ENCODE measurements at regions not wholly inside any gene's neighbourhood (a gene's known extent, or its start where the extent isn't known, plus 50 kb on each side); places are given as distances from the start of the nearest gene placed in this dataset.

DNA sequence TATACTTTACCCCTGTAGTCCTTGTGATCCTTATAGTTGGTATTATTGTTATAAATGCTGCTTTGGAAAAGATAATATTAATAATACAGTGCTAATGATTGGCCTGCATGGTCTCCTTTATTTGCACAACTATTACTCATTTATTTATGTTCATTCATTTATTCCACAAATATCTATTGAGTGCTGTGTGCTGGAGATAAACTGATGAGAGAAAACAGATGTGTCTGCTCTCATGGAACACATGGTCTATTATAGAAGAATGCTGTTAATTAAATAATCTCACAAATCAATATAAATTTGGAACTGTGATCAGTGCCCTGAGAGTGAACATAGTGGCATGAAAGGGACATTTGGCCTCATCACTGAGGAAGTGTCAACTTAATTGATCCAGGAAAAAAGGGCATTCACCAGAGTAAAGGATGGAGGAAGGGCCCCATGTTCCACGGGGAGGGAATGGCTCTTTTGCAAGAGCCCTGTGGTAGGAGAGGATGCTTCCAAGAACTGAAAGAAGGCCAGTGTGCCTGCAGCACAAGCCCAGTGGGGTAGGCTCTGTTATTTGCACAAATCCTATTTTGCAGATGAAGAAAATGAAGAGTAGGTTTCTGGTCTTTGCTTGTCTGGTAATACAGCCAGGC, 91.5 kb upstream of the STK39 start:
- Histone ChIP-seq H3K4me3 (ENCODE audit: low read depth in 1 of 2, low read length in 2 of 2) (no peak overlapping the region), H3K4me1 (ENCODE audit: insufficient read depth, low read length) (no peaks in the 10 kb centered on the region), H3K9ac (ENCODE audit: low read depth, low read length) (no peak overlapping the region), H3K79me2 (ENCODE audit: insufficient read depth, low read length) (no peaks in the 10 kb centered on the region), H3K4me2 (ENCODE audit: insufficient read depth, low read length) (no peak overlapping the region), H3K27ac (ENCODE audit: low read length) (no peak overlapping the region), H3K9me3 (ENCODE audit: insufficient read depth, low read length, severe bottlenecking) (no peaks in the 10 kb centered on the region), H4K20me1 (ENCODE audit: insufficient read depth, low read length) (no peaks in the 10 kb centered on the region), H3K36me3 (ENCODE audit: insufficient read depth, low read length) (no peaks in the 10 kb centered on the region), H3K27me3 (ENCODE audit: insufficient read depth, low read length, poor library complexity) (no peaks in the 10 kb centered on the region), H2AFZ (ENCODE audit: low read depth, low read length) (no peak overlapping the region)
- DNase-seq (no peak), ATAC-seq (ENCODE audit: insufficient read depth, low read depth) (no peak)
- no peak for TF ChIP-seq EZH2 (IDR thresholded peaks at IDR 0.05; ENCODE audit: borderline replicate concordance, low read depth, low read length, severe bottlenecking)
- TF ChIP-seq, protein P1, sequence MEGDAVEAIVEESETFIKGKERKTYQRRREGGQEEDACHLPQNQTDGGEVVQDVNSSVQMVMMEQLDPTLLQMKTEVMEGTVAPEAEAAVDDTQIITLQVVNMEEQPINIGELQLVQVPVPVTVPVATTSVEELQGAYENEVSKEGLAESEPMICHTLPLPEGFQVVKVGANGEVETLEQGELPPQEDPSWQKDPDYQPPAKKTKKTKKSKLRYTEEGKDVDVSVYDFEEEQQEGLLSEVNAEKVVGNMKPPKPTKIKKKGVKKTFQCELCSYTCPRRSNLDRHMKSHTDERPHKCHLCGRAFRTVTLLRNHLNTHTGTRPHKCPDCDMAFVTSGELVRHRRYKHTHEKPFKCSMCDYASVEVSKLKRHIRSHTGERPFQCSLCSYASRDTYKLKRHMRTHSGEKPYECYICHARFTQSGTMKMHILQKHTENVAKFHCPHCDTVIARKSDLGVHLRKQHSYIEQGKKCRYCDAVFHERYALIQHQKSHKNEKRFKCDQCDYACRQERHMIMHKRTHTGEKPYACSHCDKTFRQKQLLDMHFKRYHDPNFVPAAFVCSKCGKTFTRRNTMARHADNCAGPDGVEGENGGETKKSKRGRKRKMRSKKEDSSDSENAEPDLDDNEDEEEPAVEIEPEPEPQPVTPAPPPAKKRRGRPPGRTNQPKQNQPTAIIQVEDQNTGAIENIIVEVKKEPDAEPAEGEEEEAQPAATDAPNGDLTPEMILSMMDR (IDR thresholded peaks at IDR 0.05; ENCODE audit: borderline replicate concordance, extremely low read depth, low read length, poor library complexity, severe bottlenecking) = no peak

DNA sequence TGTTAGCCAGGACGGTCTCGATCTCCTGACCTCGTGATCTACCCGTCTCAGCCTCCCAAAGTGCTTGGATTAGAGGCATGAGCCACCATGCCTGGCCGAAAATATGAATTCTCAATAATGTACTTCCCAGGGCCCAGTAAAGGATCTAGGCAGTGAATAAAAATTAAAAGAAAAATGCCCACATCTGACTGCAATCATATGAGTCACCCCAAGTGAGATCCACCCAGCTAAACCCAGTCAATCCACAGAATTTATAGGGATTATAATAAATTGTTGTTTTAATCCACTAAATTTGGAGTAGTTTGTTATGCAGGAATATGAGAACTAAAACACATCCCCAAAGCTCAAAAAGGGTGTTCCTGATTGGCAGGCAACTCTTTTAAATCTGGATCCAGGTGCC, 93.5 kb upstream of the STK39 start:
- H3K79me2 ChIP-seq (ENCODE audit: insufficient read depth, low read length) = no peaks in the 10 kb centered on the region
- H3K27me3 ChIP-seq (ENCODE audit: insufficient read depth, low read length, poor library complexity) = no peaks in the 10 kb centered on the region
- no peak for ATAC-seq (ENCODE audit: insufficient read depth, low read depth)
- TF ChIP-seq, protein P1 (IDR thresholded peaks at IDR 0.05; ENCODE audit: borderline replicate concordance, extremely low read depth, low read length, poor library complexity, severe bottlenecking) = no peak
- TF ChIP-seq EZH2 (IDR thresholded peaks at IDR 0.05; ENCODE audit: borderline replicate concordance, low read depth, low read length, severe bottlenecking) = no peak
- no peaks in the 10 kb centered on the region for H4K20me1 ChIP-seq (ENCODE audit: insufficient read depth, low read length)
- no peak for DNase-seq
- no peaks in the 10 kb centered on the region for H3K9me3 ChIP-seq (ENCODE audit: insufficient read depth, low read length, severe bottlenecking)
- H3K27ac ChIP-seq (ENCODE audit: low read length) = no peak overlapping the region
- H3K9ac ChIP-seq (ENCODE audit: low read depth, low read length) = no peak overlapping the region
- no peak overlapping the region for H3K4me3 ChIP-seq (ENCODE audit: low read depth in 1 of 2, low read length in 2 of 2)
- no peak overlapping the region for H2AFZ ChIP-seq (ENCODE audit: low read depth, low read length)
- H3K36me3 ChIP-seq (ENCODE audit: insufficient read depth, low read length) = no peaks in the 10 kb centered on the region
- no peaks in the 10 kb centered on the region for H3K4me1 ChIP-seq (ENCODE audit: insufficient read depth, low read length)
- H3K4me2 ChIP-seq (ENCODE audit: insufficient read depth, low read length) = no peak overlapping the region

DNA sequence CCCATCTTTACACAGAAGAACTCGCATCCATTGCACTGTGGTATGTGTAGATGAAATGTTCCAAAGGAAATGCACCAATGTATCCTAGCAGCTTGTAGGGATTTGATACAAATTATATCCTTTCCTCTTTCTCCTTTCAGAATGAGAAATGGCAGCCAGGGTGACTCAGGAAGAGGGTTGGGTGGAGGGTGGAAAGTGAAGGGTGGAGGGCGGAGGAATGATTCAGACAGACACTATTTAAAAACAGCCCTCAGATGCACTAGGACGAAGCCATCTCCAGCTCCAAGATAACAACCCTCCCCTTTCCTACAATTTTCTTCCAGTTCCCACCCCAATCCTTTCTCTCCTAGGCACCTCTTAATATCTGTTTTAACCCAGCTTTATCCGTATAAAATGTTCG, 96.2 kb upstream of the STK39 start:
- Histone ChIP-seq H3K4me2 (ENCODE audit: insufficient read depth, low read length) (no peak overlapping the region), H3K36me3 (ENCODE audit: insufficient read depth, low read length) (no peaks in the 10 kb centered on the region), H2AFZ (ENCODE audit: low read depth, low read length) (no peak overlapping the region), H4K20me1 (ENCODE audit: insufficient read depth, low read length) (no peaks in the 10 kb centered on the region), H3K4me1 (ENCODE audit: insufficient read depth, low read length) (peaks cover 8% of the 10 kb centered on the region), H3K79me2 (ENCODE audit: insufficient read depth, low read length) (no peaks in the 10 kb centered on the region), H3K9me3 (ENCODE audit: insufficient read depth, low read length, severe bottlenecking) (no peaks in the 10 kb centered on the region), H3K27me3 (ENCODE audit: insufficient read depth, low read length, poor library complexity) (no peaks in the 10 kb centered on the region), H3K4me3 (ENCODE audit: low read depth in 1 of 2, low read length in 2 of 2) (no peak overlapping the region), H3K9ac (ENCODE audit: low read depth, low read length) (no peak overlapping the region), H3K27ac (ENCODE audit: low read length) (no peak overlapping the region)
- TF ChIP-seq, protein P1 (IDR thresholded peaks at IDR 0.05; ENCODE audit: borderline replicate concordance, extremely low read depth, low read length, poor library complexity, severe bottlenecking) = no peak
- no peak for TF ChIP-seq EZH2 (IDR thresholded peaks at IDR 0.05; ENCODE audit: borderline replicate concordance, low read depth, low read length, severe bottlenecking)
- no peak for ATAC-seq (ENCODE audit: insufficient read depth, low read depth)
- no peak for DNase-seq
